ENCODE measurements at regions not wholly inside any gene's neighbourhood (a gene's known extent, or its start where the extent isn't known, plus 50 kb on each side); places are given as distances from the start of the nearest gene placed in this dataset.

DNA sequence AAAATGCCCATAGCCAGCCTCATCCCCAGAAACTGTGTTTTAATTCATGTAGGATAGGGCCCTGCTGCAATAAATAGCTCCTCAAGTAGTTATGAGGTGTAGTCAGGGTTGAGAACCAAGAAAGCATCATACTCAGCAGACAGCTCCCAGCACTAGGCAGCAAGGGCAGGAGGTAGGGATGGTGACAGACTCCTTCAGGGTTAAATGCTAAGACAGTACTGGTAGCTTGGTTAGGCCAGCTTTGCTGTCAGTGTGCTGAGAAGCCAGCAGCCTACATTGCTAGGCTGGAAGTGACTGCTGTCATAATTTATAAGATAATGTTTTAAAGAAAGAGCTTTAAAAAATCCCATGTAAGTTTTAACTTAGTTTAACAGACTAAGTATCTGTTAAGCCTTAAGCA lies 113.9 kb upstream of the IMMP2L start:
- TF ChIP-seq, protein P1, sequence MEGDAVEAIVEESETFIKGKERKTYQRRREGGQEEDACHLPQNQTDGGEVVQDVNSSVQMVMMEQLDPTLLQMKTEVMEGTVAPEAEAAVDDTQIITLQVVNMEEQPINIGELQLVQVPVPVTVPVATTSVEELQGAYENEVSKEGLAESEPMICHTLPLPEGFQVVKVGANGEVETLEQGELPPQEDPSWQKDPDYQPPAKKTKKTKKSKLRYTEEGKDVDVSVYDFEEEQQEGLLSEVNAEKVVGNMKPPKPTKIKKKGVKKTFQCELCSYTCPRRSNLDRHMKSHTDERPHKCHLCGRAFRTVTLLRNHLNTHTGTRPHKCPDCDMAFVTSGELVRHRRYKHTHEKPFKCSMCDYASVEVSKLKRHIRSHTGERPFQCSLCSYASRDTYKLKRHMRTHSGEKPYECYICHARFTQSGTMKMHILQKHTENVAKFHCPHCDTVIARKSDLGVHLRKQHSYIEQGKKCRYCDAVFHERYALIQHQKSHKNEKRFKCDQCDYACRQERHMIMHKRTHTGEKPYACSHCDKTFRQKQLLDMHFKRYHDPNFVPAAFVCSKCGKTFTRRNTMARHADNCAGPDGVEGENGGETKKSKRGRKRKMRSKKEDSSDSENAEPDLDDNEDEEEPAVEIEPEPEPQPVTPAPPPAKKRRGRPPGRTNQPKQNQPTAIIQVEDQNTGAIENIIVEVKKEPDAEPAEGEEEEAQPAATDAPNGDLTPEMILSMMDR (IDR thresholded peaks at IDR 0.05), result no peak
- Histone ChIP-seq H3K4me3 (no peak overlapping the region), H3K9me3 (no peaks in the 10 kb centered on the region), H3K36me3 (ENCODE audit: low read depth) (no peaks in the 10 kb centered on the region), H3K4me1 (ENCODE audit: low read depth) (no peaks in the 10 kb centered on the region)
- ATAC-seq (no peak), DNase-seq (no peak)
- intact Hi-C loops (cut with DNase I, micrococcal nuclease), result no loop called here

DNA sequence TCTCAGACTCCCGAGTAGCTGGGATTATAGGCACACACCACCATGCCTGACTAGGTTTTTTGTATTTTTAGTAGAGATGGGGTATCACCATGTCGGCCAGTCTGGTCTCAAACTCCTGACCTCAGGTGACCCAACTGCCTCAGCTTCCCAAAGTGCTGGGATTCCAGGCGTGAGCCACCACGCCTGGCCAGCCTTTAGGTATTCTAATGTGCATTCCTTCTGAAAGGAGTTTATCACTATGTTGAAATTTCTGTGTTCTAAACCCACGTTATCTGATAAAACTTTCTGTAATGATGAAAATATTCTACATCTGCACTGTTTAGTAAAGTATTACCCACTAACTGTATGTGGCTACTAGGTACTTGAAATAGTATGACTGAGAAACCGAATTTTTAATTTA lies 110.6 kb upstream of the IMMP2L start:
- intact Hi-C loops (cut with DNase I, micrococcal nuclease), result no loop called here
- Histone ChIP-seq H3K9me3 (no peaks in the 10 kb centered on the region), H3K36me3 (ENCODE audit: low read depth) (no peaks in the 10 kb centered on the region), H3K4me3 (no peak overlapping the region), H3K4me1 (ENCODE audit: low read depth) (no peaks in the 10 kb centered on the region)
- ATAC-seq (no peak), DNase-seq (no peak)
- TF ChIP-seq, protein P1 (IDR thresholded peaks at IDR 0.05), result no peak

DNA sequence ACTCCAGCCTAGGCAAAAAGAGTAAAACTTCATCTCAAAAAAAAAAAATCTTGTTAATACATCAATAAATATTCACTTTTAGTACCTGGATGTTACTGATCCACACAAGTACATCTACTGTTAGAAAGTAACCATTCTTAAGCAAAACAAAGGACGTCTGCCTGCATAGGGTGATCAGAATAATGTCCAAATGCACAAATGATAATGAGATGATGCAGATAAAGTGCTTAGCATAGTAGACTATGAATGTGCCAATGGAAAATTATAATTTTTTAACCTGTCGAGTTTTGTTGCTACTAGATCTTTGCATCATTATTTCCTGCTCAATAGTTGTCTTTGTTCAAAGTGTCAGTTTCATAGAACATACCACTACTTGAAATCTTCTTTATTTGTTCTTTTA lies 109.6 kb upstream of the IMMP2L start:
- ATAC-seq (no peak), DNase-seq (no peak)
- Histone ChIP-seq H3K36me3 (ENCODE audit: low read depth) (no peaks in the 10 kb centered on the region), H3K9me3 (no peaks in the 10 kb centered on the region), H3K4me3 (no peak overlapping the region), H3K4me1 (ENCODE audit: low read depth) (no peaks in the 10 kb centered on the region)
- intact Hi-C loops (cut with DNase I, micrococcal nuclease), result no loop called here
- TF ChIP-seq, protein P1 (IDR thresholded peaks at IDR 0.05), result no peak

DNA sequence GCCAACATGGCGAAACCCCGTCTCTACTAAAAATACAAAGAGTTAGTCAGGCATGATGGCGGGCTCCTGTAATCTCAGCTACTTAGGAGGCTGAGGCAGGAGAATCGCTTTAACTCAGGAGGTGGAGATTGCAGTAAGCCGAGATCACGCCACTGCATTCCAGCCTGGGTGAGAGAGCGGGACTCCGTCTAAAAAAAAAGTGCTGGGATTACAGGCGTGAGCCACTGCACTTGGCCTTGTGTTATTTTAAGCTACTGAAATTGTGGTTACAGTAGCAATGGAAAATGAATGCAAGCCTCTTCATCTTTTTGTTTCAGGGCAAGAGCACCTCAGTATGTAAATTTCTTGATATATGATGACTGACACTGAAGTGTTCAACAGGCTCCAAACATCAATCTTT lies 106.4 kb upstream of the IMMP2L start:
- no peaks in the 10 kb centered on the region for H3K9me3 ChIP-seq
- H3K36me3 ChIP-seq (ENCODE audit: low read depth), result no peaks in the 10 kb centered on the region
- no peaks in the 10 kb centered on the region for H3K4me1 ChIP-seq (ENCODE audit: low read depth)
- ATAC-seq (no peak), DNase-seq (no peak)
- H3K4me3 ChIP-seq, result no peak overlapping the region
- TF ChIP-seq, protein P1 (IDR thresholded peaks at IDR 0.05), result no peak
- intact Hi-C loops (cut with DNase I, micrococcal nuclease), result no loop called here

DNA sequence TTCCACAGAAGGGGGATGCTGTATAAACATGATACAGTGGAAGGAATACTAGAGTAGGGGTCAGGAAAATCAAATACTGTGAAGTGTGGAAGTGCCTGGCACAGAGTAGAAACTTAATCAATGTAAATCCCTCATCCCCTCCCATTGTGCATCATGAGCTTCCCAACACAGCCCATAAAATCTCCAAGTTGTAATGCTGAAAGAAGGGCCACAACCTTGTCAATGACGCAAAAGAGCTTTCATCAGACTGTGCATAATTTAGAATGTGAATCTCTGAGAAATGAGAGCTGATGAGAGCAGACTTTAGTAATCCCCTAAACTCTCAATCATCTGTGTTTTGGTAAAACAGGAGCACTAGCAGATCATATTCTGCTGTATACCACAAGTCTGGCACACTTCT lies 105.2 kb upstream of the IMMP2L start:
- no peak for DNase-seq
- H3K36me3 ChIP-seq (ENCODE audit: low read depth), result no peaks in the 10 kb centered on the region
- ATAC-seq, result no peak
- no peak overlapping the region for H3K4me3 ChIP-seq
- TF ChIP-seq, protein P1 (IDR thresholded peaks at IDR 0.05), result no peak
- H3K9me3 ChIP-seq, result no peaks in the 10 kb centered on the region
- no peaks in the 10 kb centered on the region for H3K4me1 ChIP-seq (ENCODE audit: low read depth)
- intact Hi-C loops (cut with DNase I, micrococcal nuclease), result no loop called here

DNA sequence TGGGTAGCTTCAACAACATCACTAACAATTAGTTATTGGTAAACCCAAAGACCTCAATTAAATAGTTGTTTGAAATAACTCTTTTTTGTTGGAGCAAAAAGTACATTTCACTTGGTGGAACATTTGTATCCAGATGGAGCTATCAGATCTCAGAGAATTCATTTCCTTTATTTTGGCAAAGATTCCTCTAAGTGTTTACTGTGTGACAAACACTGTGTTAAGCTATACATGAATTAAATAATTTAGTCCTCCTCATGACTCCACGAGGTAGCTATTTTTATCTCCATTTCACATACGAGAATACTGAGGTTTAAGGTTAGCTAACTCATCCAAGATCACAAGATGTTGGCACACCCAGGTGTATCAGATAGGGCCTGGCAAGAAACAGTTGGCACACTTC lies 104.0 kb upstream of the IMMP2L start:
- no peak overlapping the region for H3K4me3 ChIP-seq
- intact Hi-C loops (cut with DNase I, micrococcal nuclease), result no loop called here
- no peaks in the 10 kb centered on the region for H3K9me3 ChIP-seq
- ATAC-seq (no peak), DNase-seq (no peak)
- TF ChIP-seq, protein P1 (IDR thresholded peaks at IDR 0.05), result no peak
- no peaks in the 10 kb centered on the region for H3K36me3 ChIP-seq (ENCODE audit: low read depth)
- H3K4me1 ChIP-seq (ENCODE audit: low read depth), result no peaks in the 10 kb centered on the region

Measured in mucosa of descending colon (tissue), 3 donors.